Spleen (tissue), 7 donors: ENCODE measurements at regions not wholly inside any gene's neighbourhood (a gene's known extent, or its start where the extent isn't known, plus 50 kb on each side); places are given as distances from the start of the nearest gene placed in this dataset.

Source experiments
- POLR2AphosphoS5 ChIP-seq, 3 donors: sonication (generic); formaldehyde crosslinking; IDR thresholded peaks; one replicate each; pipeline ENCODE4 v1.5.1; 2017; ENCODE audit warnings: antibody characterized with exemption in 3 of 3
- TF ChIP-seq, protein P1 (sequence below), 11 experiments: fragments of 200-600 bp in 7 of 11; fragments of 450-650 bp in 4 of 11; sonication (generic) in 4 of 11; IDR thresholded peaks in 8 of 11; conservative IDR thresholded peaks in 3 of 11; 1 replicate in 7 of 11; 2 replicates in 4 of 11; pipeline versions ENCODE4 v1.4.0 to v1.8.0; 2016 to 2021; ENCODE audit warnings: antibody characterized with exemption in 11 of 11, inconsistent platforms in 4 of 11, mild to moderate bottlenecking in 1 of 11
- donor health status: DM: no; HTN: no; CAD: no; lungs with moderate emphysema.
- donor health status: DM: no; HTN: no; CAD: no.
- donor health status: DM: no; HTN: no; CAD: no.

DNA sequence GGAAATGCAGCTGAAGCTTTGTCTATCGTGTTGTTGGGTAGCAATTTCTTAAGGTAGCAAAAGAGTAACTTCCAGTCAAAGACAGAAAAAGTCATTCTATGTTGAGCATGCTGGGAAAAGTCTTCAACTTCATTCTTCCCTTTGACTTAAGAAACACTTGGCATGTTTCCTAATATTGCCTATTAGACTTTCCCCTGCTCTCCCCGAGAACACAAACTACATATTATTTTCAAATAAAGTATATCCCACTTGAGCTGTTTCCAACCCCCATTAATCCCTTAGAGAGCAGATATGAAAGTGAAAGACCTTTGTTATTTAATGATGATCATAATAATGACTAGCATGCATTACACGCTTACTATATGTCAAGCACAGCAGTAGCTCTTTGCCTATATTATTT, 136.0 kb upstream of the SPOPL start:
- TF ChIP-seq, protein P1, sequence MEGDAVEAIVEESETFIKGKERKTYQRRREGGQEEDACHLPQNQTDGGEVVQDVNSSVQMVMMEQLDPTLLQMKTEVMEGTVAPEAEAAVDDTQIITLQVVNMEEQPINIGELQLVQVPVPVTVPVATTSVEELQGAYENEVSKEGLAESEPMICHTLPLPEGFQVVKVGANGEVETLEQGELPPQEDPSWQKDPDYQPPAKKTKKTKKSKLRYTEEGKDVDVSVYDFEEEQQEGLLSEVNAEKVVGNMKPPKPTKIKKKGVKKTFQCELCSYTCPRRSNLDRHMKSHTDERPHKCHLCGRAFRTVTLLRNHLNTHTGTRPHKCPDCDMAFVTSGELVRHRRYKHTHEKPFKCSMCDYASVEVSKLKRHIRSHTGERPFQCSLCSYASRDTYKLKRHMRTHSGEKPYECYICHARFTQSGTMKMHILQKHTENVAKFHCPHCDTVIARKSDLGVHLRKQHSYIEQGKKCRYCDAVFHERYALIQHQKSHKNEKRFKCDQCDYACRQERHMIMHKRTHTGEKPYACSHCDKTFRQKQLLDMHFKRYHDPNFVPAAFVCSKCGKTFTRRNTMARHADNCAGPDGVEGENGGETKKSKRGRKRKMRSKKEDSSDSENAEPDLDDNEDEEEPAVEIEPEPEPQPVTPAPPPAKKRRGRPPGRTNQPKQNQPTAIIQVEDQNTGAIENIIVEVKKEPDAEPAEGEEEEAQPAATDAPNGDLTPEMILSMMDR (IDR thresholded peaks at IDR 0.05 in 8 of 11, conservative IDR thresholded peaks at IDR 0.05 in 3 of 11): no peak
- no peak for TF ChIP-seq POLR2AphosphoS5 (IDR thresholded peaks at IDR 0.05)
